ENCODE measurements at regions not wholly inside any gene's neighbourhood (a gene's known extent, or its start where the extent isn't known, plus 50 kb on each side); places are given as distances from the start of the nearest gene placed in this dataset.

- H3K4me3 Mint-ChIP-seq = no peak overlapping the region
- H3K27ac Mint-ChIP-seq = no peak overlapping the region
- TF ChIP-seq, protein P1, sequence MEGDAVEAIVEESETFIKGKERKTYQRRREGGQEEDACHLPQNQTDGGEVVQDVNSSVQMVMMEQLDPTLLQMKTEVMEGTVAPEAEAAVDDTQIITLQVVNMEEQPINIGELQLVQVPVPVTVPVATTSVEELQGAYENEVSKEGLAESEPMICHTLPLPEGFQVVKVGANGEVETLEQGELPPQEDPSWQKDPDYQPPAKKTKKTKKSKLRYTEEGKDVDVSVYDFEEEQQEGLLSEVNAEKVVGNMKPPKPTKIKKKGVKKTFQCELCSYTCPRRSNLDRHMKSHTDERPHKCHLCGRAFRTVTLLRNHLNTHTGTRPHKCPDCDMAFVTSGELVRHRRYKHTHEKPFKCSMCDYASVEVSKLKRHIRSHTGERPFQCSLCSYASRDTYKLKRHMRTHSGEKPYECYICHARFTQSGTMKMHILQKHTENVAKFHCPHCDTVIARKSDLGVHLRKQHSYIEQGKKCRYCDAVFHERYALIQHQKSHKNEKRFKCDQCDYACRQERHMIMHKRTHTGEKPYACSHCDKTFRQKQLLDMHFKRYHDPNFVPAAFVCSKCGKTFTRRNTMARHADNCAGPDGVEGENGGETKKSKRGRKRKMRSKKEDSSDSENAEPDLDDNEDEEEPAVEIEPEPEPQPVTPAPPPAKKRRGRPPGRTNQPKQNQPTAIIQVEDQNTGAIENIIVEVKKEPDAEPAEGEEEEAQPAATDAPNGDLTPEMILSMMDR (IDR thresholded peaks at IDR 0.05; ENCODE audit: unreplicated experiment) = no peak
- H3K27me3 Mint-ChIP-seq (ENCODE audit: low read depth) = no peaks in the 10 kb centered on the region
- H3K4me1 Mint-ChIP-seq = peaks cover 19% of the 10 kb centered on the region
- DNase-seq (ENCODE audit: low spot score in 2 of 2, unreplicated experiment in 2 of 2) = no peak
- H3K9me3 Mint-ChIP-seq = peaks cover 32% of the 10 kb centered on the region
- H3K36me3 Mint-ChIP-seq = peaks cover 15% of the 10 kb centered on the region
Measured at GRCh38 chr4:97334348-97334747, 808.9 kb downstream of the STPG2 start.

DNA sequence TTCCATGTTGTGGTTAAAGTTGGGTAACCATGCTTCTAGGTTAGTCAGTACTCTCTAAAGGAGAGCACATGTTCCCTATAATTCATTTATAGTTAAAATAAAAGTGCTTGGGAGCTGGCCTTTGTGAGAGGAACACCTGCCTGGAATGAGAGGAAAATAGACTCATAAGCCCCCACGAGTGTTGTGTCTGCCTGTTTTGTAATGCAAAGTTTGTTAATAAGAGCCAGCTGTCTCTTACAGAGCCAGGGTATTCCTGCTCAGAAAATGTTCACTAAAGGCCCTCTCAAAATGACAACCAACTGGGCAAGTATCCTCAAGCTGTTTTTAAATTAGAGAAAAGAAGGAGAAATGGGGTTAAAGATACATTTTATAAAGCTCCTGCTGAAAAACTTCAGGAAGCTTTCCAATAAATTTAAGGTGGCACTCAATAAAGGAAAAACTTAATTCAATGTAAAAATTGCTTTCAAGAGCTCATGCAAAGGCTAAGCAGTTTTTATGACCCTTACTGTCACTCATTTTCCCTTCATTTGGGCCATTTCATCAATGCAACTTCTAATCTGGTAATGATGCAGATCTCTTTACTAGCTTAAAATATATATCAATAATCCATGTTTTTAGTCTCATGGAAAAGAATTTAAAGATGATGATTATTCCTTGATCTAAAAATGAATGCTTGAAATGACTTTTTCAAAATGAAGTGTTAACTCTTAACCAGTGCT lies 793.6 kb downstream of the STPG2 start:
- H3K27ac Mint-ChIP-seq = no peak overlapping the region
- TF ChIP-seq, protein P1 (IDR thresholded peaks at IDR 0.05; ENCODE audit: unreplicated experiment) = no peak
- no peak overlapping the region for H3K4me3 Mint-ChIP-seq
- H3K36me3 Mint-ChIP-seq = peaks cover 2% of the 10 kb centered on the region
- H3K9me3 Mint-ChIP-seq = peaks cover 4% of the 10 kb centered on the region
- DNase-seq (ENCODE audit: low spot score in 2 of 2, unreplicated experiment in 2 of 2) = no peak
- no peaks in the 10 kb centered on the region for H3K27me3 Mint-ChIP-seq (ENCODE audit: low read depth)
- peaks cover 4% of the 10 kb centered on the region for H3K4me1 Mint-ChIP-seq

DNA sequence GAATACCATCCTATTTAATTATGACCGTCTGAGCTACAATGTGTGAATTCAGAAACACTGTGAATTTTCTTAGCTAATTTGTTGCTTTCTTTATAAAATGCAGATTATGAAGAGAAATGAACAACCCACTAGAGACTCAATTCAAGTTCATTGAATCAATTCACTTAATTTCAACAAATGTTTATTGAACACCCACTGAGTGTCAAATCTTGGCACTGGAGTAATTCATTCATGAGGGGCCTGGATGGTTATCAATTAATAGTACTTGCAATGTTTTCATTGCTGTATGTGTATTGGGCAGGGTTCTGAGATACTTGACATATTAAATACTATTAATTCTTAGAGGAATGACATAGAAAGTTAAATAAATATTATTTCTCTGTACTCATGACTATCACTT lies 789.4 kb downstream of the STPG2 start:
- no peaks in the 10 kb centered on the region for H3K27me3 Mint-ChIP-seq (ENCODE audit: low read depth)
- no peaks in the 10 kb centered on the region for H3K36me3 Mint-ChIP-seq
- H3K9me3 Mint-ChIP-seq = peaks cover 11% of the 10 kb centered on the region
- no peak for DNase-seq (ENCODE audit: low spot score in 2 of 2, unreplicated experiment in 2 of 2)
- no peak overlapping the region for H3K4me3 Mint-ChIP-seq
- TF ChIP-seq, protein P1 (IDR thresholded peaks at IDR 0.05; ENCODE audit: unreplicated experiment) = no peak
- peaks cover 4% of the 10 kb centered on the region for H3K4me1 Mint-ChIP-seq
- no peak overlapping the region for H3K27ac Mint-ChIP-seq

GRCh38 chr4:97359826-97360225 lies 783.5 kb downstream of the STPG2 start:
- no peak for DNase-seq (ENCODE audit: low spot score in 2 of 2, unreplicated experiment in 2 of 2)
- Mint-ChIP-seq H3K36me3 (peaks cover 3% of the 10 kb centered on the region), H3K4me1 (no peaks in the 10 kb centered on the region), H3K9me3 (peaks cover 32% of the 10 kb centered on the region), H3K27ac (no peak overlapping the region), H3K4me3 (no peak overlapping the region), H3K27me3 (ENCODE audit: low read depth) (no peaks in the 10 kb centered on the region)
- TF ChIP-seq, protein P1 (IDR thresholded peaks at IDR 0.05; ENCODE audit: unreplicated experiment) = no peak

DNA sequence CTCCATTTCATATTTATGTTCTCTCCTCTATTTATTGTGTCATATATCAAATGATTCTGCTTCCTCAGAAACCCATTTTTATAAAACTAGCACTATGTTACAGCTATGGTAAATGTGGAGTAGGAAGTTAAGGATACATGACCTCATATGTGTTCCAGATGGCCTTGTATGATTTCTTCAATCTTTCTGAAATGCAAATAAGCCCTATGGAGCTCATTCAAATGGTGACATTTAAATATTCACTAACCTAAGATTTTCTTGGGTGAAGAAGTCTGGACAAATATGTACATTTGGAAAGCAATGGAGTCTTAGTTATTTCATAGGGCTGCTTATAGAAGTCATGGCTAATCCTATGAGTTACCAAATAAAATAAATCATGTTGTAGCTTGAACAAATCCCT lies 782.5 kb downstream of the STPG2 start:
- H3K27me3 Mint-ChIP-seq (ENCODE audit: low read depth) = no peaks in the 10 kb centered on the region

More for the DNA sequence above, 782.5 kb downstream of the STPG2 start:
- DNase-seq (ENCODE audit: low spot score in 2 of 2, unreplicated experiment in 2 of 2) = no peak
- no peaks in the 10 kb centered on the region for H3K4me1 Mint-ChIP-seq
- H3K36me3 Mint-ChIP-seq = peaks cover 3% of the 10 kb centered on the region
- no peak overlapping the region for H3K27ac Mint-ChIP-seq
- peaks cover 30% of the 10 kb centered on the region for H3K9me3 Mint-ChIP-seq
- TF ChIP-seq, protein P1 (IDR thresholded peaks at IDR 0.05; ENCODE audit: unreplicated experiment) = no peak
- H3K4me3 Mint-ChIP-seq = no peak overlapping the region

Measured in mesothelial cell of epicardium (in vitro differentiated cells).